Glomerular visceral epithelial cell (primary cell): ENCODE measurements at regions not wholly inside any gene's neighbourhood (a gene's known extent, or its start where the extent isn't known, plus 50 kb on each side); places are given as distances from the start of the nearest gene placed in this dataset.
"Not testable (repeated sequence)": the region's sequence is repeated elsewhere in the genome, so short reads cannot be mapped to it uniquely, and the experiment has no call there.

ENCODE experiments used
- DNase-seq: peaks from one replicate; pipeline ENCODE4 v3.0.0-alpha.2; 2016; ENCODE audit errors: extremely low spot score

DNA sequence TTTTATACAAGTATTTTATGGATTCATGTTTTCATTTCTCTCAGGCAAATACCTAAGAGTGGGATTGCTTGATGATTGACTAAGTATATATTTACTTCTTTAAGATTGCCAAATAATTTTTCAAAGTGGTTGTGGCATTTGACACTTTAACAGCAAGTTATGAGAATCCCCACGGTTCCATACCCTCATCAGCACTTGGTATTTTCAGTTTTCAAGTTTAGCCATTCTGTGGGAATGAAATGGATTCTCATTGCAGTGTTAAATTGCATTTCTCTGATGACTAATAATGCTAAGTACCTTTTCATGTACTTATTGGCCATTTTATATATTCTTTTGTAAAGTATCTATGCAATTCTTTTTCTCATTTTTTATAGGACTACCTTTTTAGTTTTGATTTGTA is 301.5 kb upstream of the DIO3 start:
- no peak for DNase-seq

DNA sequence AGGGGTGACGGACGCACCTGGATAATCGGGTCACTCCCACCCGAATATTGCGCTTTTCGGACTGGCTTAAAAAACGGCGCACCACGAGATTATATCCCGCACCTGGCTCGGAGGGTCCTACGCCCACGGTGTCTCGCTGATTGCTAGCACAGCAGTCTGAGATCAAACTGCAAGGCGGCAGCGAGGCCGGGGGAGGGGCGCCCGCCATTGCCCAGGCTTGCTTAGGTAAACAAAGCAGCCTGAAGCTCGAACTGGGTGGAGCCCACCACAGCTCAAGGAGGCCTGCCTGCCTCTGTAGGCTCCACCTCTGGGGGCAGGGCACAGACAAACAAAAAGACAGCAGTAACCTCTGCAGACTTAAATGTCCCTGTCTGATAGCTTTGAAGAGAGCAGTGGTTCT is 294.9 kb upstream of the DIO3 start:
- DNase-seq = not testable (repeated sequence)

DNA sequence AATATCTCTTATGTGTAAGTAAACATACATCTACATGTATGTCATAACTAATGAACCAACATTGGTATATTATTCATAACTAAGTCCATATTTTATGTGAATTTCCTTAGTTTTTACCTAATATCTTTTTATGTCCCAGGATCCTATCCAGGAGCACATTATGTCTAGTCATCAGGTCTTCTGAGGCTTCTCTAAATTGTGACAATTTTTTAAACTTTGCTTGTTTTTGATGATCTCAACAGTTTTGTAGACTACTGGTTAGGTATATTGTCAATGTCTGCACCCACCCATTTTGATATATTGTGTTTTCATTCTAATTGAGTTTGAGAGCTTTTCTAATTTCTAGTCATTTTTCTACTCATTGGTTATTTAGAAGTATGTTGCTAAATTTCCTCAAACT is 288.2 kb upstream of the DIO3 start:
- no peak for DNase-seq

DNA sequence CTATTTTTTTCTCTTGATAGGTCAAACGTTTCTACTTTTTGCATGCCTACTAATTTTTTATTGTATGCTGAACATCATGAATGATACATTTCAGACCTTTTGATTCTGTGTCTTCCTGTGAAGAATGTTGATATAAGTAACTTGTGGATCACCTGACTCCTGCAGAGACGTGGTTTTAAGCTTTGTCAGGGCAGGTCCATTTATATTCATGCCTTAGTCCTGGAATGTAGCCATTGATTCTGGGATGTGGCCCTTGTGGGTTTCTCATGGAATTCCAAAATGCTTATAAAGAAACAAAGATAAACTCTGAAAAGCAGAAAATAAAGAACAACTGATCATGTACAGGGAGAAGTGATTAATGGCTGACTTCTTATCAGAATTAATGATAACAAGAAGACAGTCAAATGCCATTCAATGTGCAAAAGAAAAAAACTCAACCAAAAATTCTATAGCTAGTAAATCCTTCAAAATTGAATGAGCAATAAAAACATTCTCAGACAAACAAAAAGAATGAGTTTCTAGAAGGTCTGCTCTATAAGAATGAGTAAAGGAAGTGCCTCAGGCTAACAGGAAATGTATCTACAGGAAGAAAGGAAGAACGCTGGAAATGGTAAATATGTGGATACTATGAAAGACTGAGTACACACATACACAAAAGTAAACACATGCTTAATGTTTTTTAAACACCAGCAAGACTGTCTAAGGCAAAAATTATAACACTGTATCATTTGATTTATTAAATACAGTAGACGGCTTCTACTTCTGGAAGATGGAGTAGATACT is 284.8 kb upstream of the DIO3 start:
- DNase-seq = no peak

DNA sequence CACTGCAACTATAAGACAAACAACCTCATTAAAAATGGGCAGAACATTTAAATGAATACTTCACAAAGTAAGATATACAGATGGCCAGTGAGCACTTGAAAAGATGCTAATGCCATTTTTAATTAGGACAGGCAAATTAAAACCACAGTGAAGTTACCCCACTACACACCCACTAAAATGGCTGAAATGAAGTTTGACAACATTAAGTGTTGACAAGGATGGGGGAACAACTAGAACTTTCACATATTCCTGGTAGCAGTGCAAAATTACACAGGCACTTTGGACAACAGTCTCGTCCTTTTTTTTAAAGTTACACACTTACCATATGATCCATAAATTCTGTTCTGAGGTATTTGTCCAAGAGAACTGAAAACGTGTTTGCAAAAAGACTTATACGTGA is 278.9 kb upstream of the DIO3 start:
- no peak for DNase-seq

DNA sequence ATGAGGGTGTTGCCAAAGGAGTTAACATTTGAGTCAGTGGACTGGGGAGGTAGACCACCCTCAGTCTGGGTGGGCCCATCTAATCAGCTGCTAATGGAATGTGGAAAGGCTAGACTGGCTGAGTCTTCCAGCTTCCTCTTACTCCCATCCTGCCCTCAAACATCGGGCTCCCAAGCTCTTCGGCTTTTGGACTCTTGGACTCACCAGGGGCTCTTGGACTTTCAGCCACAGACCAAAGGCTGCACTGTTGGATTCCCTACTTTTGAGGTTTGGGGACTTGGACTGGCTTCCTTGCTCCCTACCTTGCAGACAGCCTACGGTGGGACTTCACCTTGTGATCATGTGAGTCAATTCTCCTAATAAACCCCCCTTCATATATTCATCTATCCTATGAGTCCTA is 276.6 kb upstream of the DIO3 start:
- no peak for DNase-seq

DNA sequence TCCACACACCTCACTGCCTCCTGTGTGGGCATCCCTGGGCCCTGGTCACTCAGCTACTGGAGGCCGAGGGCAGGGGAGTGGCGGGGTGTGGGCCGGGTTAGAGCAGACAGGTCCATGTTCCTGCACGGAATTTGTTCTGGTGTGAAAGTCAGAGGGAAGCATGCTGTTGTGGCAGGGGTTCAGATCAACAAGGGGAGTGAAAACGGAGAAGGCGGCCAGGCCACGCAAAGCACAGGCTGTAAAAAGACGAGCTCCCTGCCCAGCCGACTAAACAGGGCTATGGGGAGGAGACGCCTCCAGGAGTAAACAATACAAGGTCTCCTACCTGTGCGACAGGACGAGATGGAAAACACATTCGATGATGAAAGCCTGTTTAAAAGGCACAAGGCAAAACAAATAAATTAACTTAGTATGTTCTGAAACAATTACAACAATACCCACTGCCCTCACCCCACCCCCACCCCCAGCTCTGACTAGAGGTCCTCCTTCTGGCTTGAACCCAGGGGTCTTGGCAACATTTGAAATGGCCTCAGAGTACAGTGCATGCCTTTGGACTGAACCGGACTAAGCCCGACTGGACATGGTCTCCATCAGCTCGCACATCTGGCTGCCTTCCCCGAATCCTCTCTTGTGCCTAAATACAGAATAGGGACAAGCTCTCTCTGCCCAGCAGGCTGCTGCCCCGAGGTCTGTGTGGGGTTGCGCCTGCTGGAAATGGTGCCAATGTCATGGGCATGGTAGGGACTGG is 274.9 kb upstream of the DIO3 start:
- no peak for DNase-seq

DNA sequence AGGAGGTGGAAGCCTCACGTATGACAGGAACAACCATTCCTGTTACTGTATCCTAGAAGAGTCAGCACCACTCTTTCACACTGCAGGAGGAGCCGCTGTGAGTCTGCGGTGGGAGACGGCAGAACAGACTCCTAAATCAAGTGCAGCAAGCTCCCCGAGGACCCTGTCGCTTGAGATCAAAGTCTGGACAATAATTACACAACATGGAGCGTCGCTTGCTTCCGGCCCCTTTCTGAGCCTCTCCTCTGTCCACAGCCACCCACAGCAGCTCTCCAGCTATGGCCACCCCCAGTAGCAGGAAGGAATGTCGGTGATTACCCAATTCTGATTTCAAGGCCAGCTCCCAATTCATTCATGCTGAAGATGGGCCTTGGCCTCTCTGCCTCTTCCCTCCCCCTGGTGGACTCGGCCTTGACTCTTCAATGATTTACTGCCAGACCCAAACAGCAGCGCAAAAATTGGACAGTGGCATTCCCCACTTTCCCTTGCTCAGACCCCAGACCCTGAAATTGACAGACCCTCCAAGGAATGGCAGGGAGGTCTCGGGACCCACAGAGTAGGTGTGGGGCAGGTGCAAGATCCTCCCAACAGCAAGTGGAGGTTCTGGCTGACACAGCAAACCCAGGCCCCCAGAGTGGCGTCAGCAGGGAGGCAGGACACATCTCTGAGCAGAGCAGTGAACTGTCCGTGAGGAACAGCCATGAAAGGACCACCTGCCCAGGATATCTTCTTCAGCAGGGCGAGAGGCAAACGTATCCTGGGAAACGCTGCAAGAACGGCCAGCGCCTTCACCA is 272.7 kb upstream of the DIO3 start:
- DNase-seq = no peak

DNA sequence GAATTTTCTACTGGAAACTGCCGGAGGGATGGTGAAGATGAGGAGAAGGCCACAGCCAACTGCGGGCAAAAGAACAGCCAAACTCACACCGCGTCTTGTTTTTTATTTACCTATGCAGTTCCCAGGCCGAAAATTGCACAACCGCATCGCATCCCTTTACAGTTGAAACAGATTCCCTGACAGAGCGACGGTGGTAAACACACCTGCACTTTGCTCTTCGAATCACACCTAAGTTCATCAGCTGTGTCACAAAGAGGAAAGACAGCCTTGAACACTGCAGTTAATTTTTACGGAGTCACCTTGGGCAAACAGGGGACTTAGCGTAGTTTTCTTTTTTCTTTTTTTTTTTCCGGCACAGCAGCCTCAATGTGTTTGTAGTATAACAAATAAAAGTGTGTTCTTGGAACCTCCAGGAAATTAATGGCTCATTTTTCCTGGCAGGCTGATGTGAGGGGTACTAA is 272.0 kb upstream of the DIO3 start:
- no peak for DNase-seq

DNA sequence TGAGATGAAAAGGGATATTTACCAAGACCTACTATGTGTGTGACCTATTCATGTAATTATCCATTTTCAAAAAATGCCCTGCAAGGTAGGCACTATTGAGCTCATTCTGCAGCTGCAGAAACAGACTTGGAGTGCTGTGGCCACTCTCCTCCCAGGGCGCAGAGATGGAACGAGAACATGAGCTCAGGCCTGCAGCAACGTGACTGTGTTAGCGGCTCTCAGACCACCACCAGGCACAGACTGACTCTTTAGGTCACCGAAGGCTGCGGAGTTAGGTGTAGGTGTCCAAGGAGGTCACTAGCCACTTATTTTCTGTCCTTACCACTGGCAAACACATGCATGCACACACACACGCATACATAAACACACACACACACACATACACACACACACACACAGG is 271.4 kb upstream of the DIO3 start:
- no peak for DNase-seq

DNA sequence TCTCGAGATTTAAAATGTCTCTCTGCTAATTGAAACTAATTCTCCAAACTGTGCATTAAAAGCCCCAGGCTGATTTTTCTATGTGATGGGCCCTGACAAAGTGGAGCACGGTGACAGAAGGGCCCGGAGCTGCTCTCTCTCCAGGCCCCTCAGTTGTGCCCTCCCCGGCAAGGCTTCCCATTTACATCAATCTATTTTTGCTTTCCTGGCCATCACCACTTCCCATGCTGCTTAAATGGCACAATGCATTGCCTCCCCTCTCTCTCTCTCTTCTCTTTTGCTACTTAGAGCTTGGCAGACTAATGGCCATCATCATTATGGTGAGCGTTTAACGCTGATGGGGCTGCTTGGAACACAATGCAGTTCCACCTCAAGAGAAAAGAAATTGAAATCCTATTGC is 270.7 kb upstream of the DIO3 start:
- no peak for DNase-seq

DNA sequence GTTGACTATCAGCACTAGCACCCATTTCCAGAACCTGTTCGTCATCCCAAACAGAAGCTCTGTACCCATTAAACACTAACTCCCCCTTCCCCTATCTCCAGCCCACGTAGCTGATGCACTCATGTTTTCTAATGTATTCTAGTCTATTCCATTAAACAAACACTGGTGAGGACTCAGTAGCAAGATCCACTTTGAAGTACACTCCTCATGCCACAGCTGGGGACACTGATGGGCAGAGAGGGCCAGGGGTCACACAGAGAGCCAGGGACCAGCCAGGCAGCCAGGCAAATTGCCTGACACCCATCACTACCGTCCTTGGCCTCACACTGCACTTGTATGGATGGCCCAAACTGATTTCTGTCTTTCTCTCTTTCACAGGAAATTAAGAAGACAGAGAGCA is 269.9 kb upstream of the DIO3 start:
- DNase-seq = no peak

DNA sequence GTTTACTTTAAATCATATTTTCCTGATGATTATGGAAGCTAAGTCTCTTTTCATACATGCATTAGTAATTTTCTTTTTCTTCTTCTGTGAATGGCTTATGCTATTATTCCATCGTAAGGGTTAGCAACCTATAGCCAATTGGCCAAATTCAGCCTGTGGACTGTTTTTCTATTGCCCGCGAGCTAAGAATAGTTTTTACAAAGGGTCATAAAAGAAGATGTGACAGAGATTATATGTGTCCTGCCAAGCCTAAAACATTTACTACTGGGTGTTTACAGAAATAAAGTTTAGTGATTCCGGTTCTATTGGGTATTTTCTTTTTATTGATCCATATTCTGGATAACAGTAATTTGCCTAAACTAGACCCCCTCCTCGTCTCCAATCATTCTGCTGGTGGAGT is 268.8 kb upstream of the DIO3 start:
- DNase-seq = no peak

DNA sequence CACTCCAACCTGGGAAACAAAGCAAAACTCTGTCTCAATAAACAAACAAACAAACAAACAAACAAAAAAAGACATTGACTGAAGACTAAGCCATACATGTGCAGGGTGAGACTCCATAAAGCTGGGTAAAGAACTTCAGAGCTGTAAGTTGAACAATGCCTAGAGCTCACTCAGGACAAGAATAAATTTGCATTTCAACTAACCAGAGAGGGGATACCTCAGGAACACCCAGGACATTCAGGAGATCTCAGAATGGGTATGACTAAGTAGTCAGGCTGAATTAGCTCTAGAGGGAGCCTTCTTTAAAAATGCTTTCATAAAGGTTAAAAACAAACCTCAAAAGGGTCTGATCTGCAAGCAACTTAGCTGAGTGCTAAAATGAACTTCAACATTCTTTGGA is 267.7 kb upstream of the DIO3 start:
- DNase-seq = no peak

DNA sequence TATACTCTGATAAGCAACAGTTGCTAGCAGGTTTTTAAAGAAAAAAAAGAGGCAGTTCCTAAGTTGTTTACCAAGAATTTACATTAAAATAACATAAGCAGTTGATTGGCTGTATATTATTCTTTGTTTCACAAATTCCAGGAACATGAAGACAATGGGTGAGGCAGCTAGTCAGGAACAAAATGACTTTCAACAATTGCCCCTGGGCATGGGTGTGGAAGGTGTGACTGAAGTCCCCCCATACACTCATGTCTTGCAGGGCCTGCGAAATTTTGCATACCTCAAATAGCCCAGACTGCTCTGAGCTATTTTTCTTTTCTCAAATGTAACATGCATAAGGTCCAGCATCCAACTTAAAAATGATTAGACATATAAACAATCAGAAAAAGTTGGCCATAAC is 267.2 kb upstream of the DIO3 start:
- no peak for DNase-seq

DNA sequence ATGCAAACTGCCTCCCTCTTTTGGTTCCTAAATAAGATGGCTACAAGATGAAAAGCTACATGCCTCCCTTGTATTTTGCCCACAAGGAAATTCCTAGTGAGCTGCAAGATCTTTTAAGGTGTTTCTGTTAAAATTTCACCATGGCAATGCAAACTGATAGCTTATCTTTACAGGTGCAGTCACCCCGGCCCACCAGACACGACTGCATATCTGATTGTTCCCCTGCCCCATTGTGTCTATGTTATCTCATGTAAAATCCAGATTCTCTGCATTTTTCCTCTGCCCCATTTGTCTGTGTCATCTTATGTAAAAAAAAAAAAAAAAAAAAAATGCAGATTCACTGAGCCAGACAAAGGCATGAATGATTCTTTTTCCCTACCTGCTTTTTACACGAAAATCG is 261.5 kb upstream of the DIO3 start:
- DNase-seq = not testable (repeated sequence)

DNA sequence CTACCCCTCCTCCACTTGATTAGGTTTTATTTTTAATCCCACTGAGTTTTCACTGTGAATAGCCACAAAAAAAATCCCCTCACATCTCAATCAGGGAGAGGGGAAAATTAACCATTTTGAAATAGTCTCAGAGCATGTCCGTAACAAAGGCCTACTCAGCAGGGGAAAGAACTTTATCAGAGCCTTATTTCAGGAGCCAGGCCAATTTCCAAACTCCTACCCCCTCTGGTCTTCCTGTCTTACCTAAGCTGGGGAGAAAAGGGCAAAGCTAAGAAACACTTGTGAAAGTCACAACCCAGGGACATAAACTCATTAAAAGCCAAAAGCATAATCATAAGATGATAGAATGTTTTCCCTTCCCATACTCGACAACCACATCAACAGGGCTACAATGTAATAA is 260.3 kb upstream of the DIO3 start:
- no peak for DNase-seq

DNA sequence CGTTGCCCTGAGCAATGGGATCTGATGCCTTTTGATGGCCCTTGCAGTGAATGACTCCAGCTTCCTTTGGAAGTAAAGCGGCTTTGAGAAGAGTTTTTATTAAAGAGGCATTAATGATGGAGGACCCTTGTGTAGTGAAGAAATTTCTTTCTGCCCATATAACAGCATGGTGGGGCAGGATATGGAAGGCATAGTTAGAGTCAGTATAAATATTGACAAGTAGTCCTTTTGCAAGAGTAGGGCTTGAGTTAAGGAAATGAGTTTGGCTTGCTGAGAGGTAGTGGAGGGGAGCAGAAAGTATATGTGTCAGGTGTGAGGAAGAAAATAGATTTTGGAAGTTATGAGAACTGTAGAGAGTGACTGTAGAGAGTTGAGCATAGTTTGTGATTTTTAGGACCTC is 254.1 kb upstream of the DIO3 start:
- not testable (repeated sequence) for DNase-seq

DNA sequence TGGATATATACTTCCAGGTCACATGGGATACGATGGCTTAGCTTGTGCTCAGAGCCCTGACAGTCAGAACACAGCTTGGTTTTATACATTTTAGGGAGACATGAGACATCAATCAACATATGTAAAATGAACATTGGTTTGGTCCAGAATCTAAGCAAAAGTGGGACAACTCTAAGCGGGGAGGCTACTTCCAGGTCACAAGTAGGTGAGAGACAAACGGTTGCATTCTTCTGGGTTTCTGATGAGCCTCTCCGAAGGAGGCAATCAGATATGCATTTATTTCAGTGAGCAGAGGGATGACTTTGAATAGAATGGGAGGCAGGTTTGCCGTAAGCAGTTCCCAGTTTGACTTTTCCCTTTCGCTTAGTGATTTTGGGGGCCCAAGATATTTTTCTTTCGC is 250.1 kb upstream of the DIO3 start:
- DNase-seq = not testable (repeated sequence)

DNA sequence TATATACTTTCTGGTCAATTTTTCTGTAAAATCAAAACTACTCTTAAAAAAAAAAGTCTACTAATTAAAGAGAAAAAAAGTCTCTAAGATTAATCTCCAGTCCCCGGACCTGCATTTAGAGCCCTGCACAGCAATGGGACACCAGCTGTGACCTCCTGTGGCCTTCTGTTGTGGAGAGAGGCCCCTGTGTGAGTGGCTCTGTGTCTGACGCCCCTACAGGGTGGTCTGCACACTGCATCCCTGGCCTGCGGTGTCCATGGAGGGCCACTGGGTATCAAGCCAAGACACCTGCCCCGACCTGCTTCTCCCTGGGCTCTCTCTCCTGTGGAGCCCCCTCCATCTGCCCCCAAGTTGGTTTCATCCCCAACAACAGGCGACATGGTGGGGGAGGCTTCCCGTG is 248.0 kb upstream of the DIO3 start:
- DNase-seq = no peak

DNA sequence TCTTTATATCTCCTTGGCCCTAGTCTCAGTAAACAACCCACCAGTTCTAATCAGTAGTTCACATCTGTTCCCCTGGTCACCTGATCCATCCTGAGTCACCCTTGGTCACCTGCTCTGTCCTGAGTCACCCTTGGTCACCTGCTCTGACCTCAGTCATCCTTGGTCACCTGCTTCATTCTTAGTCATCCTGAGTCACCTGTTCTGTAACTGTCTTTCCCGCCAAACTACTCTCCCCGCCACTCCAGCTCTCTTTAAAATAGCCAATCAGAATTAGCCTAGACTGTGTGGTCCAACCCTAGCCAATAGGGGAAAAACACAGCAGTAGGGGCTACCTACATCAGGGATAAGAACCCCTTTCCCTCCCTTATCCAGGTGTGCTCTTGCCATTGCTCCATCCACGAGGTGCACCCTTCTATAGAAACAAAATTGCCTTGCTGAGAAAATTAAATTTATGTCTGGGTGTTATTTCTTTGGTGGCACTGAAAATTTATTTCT is 245.4 kb upstream of the DIO3 start:
- no peak for DNase-seq

DNA sequence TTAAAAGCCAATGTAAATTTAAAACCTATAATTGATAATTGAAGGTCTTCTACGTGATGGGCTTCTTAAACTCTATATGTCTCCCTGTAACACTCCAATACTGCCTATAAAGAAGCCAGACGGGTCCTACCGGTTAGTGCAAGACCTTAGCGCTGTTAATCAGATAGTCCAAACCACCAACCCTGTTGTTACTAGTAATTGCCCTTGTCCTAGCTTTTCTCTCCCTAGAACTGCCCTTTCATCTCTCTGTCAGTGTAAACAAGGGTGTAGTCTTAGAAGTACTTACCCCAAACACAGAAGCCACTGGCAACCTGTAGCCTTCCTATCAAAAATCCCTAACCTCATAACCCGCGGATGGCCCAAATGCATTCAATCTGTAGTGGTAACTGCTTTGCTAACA is 243.0 kb upstream of the DIO3 start:
- DNase-seq = no peak
